SK-N-SH (cell line): ENCODE measurements at regions not wholly inside any gene's neighbourhood (a gene's known extent, or its start where the extent isn't known, plus 50 kb on each side); places are given as distances from the start of the nearest gene placed in this dataset.

Experiments
- CHD2 ChIP-seq: fragments of 150-350 bp; IDR thresholded peaks from 2 replicates; pipeline ENCODE4 v1.6.1; 2018; ENCODE audit warnings: low read length; ENCODE audit not compliant: partially characterized antibody
- CTCF ChIP-seq: fragments of 200-600 bp; sonication (generic); IDR thresholded peaks from 2 replicates; pipeline ENCODE4 v1.6.1; 2017; ENCODE audit warnings: antibody characterized with exemption, mild to moderate bottlenecking, moderate library complexity
- EP300 ChIP-seq, 2 experiments: IDR thresholded peaks; 2 replicates each; pipeline versions ENCODE4 v1.4.0 to v1.6.1; 2012; ENCODE audit warnings: borderline replicate concordance in 1 of 2, low read depth in 1 of 2, low read length in 1 of 2
- FOSL2 ChIP-seq: IDR thresholded peaks from 2 replicates; pipeline ENCODE4 v1.4.0; 2012; ENCODE audit warnings: low read depth, mild to moderate bottlenecking, moderate library complexity, borderline replicate concordance
- IRF3 ChIP-seq: fragments of 150-350 bp; IDR thresholded peaks from 2 replicates; pipeline ENCODE4 v1.6.1; 2016; ENCODE audit warnings: mild to moderate bottlenecking, low read depth, low read length
- MAX ChIP-seq: IDR thresholded peaks from 2 replicates; pipeline ENCODE4 v1.4.0; 2012; ENCODE audit warnings: low read depth
- NRF1 ChIP-seq: IDR thresholded peaks from 2 replicates; pipeline ENCODE4 v1.6.1; 2012; ENCODE audit warnings: low read depth, mild to moderate bottlenecking, low read length
- POLR2AphosphoS5 ChIP-seq: IDR thresholded peaks from 2 replicates; pipeline ENCODE4 v1.6.1; 2012; ENCODE audit warnings: low read depth, low read length
- ZBTB33 ChIP-seq: IDR thresholded peaks from 2 replicates; pipeline ENCODE4 v1.4.0; 2012; ENCODE audit warnings: low read depth, borderline replicate concordance

GRCh38 chr2:206378835-206379234 lies 64.5 kb upstream of the ADAM23 start:
- TF ChIP-seq CTCF (no peak), ZBTB33 (no peak), FOSL2 (no peak), NRF1 (no peak), POLR2AphosphoS5 (no peak), IRF3 (no peak), EP300 (IDR thresholded peaks at IDR 0.05; ENCODE audit: borderline replicate concordance in 1 of 2, low read depth in 1 of 2, low read length in 1 of 2) (no peak), MAX (no peak), CHD2 (no peak)
